Keratinocyte (primary cell): ENCODE measurements at regions not wholly inside any gene's neighbourhood (a gene's known extent, or its start where the extent isn't known, plus 50 kb on each side); places are given as distances from the start of the nearest gene placed in this dataset.

Experiments
- CTCF ChIP-seq, 3 experiments: IDR thresholded peaks in 1 of 3; conservative IDR thresholded peaks in 1 of 3; optimal IDR thresholded peaks in 1 of 3; 2 replicates in 2 of 3; 3 replicates in 1 of 3; pipeline versions ENCODE3 to v1.5.1; 2011; ENCODE audit warnings: low read length in 3 of 3, mild to moderate bottlenecking in 3 of 3, moderate library complexity in 2 of 3, control low read depth in 1 of 3, inconsistent platforms in 1 of 3; ENCODE audit not compliant: insufficient read depth in 2 of 3; ENCODE audit errors: extremely low read depth in 1 of 3
- EZH2 ChIP-seq: IDR thresholded peaks from one replicate; pipeline ENCODE4 v1.6.1; 2012; ENCODE audit warnings: inconsistent platforms, mild to moderate bottlenecking, low read length, moderate library complexity

- no peak for TF ChIP-seq CTCF (optimal IDR thresholded peaks at IDR 0.05 in 1 of 3, IDR thresholded peaks at IDR 0.05 in 1 of 3, conservative IDR thresholded peaks at IDR 0.05 in 1 of 3; ENCODE audit: extremely low read depth in 1 of 3, insufficient read depth in 2 of 3, low read length in 3 of 3)
- no peak for TF ChIP-seq EZH2
Measured at GRCh38 chr16:51988977-51989376, 558.0 kb downstream of the TOX3 start.
